GM19468 (cell line): ENCODE measurements at regions not wholly inside any gene's neighbourhood (a gene's known extent, or its start where the extent isn't known, plus 50 kb on each side); places are given as distances from the start of the nearest gene placed in this dataset.

Experiments
- ATAC-seq: cut with Tn5 transposase; IDR thresholded peaks from one replicate; pipeline ENCODE4 v1.9.1; 2021; ENCODE audit warnings: mild to moderate bottlenecking, moderate library complexity, moderate number of reproducible peaks; ENCODE audit not compliant: unreplicated experiment; ENCODE audit errors: extremely low read depth

DNA sequence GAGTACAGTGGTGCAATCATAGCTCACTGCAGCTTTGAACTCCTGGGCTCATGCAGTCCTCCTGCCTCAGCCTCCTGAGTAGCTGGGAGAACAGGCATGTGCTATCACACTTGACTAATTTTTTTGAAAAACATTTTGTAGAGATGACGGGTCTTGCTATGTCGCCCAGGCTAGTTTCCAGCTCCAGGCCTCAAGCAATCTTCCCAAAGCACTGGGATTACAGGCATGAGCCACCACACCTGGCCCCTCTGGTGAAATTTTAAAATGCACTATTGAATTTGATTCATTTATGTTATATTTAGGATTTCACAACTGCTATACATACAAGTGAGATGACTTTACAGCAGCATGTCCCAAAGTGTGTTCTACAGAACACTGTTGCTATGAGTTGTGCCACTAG is 50.8 kb upstream of the TPM1 start:
- no peak for ATAC-seq

DNA sequence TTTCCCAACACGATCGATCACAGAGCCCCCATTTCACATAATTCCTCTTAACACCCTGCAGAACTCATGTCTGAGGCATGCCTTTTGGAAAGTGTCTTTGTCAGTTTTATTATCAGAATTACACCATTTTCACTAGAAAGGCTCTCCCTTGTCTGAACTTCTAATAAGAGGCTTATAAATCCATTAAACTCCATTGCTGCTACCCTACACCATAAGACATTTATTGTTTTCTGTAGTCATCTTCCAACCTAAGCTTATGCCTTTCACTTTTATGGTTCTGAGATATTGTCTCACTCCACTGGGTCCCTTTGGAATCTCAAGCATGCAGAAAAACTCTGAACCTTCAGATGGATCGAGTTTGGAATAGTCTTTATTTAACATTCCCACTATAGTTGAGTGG is 50.2 kb upstream of the TPM1 start:
- ATAC-seq, result no peak
